HEK293 (cell line): ENCODE measurements at regions not wholly inside any gene's neighbourhood (a gene's known extent, or its start where the extent isn't known, plus 50 kb on each side); places are given as distances from the start of the nearest gene placed in this dataset.

Experiments
- CTCF ChIA-PET: fragments of 350-600 bp; formaldehyde crosslinking; extraction: SDS; loops from one replicate; lab custom pipeline; 2021; ENCODE audit warnings: antibody characterized with exemption; lab: Yijun Ruan, JAX
- POLR2A ChIA-PET: fragments of 300-600 bp; formaldehyde crosslinking; extraction: SDS; loops from one replicate; lab custom pipeline; 2020; ENCODE audit warnings: antibody characterized with exemption, inconsistent platforms; lab: Yijun Ruan, JAX
- H3K27ac ChIP-seq: fragments of 200-500 bp; sonication (Bioruptor generic); 2 replicates; pipeline ENCODE4 v1.5.1; 2014; ENCODE audit warnings: low read depth, low read length, control low read depth, inconsistent platforms; ENCODE audit errors: extremely low read depth
- H3K36me3 ChIP-seq, 2 experiments: fragments of 200-500 bp in 1 of 2; sonication (Bioruptor generic) in 1 of 2; 1 replicate in 1 of 2; 2 replicates in 1 of 2; pipeline ENCODE4 v1.5.1; 2014 to 2017; ENCODE audit warnings: inconsistent platforms in 2 of 2, low read length in 2 of 2; ENCODE audit not compliant: control insufficient read depth in 2 of 2, insufficient read depth in 1 of 2
- H3K4me1 ChIP-seq: fragments of 200-500 bp; sonication (Bioruptor generic); 2 replicates; pipeline ENCODE4 v1.5.1; 2014; ENCODE audit warnings: mild to moderate bottlenecking, low read length, inconsistent platforms; ENCODE audit not compliant: control insufficient read depth, insufficient read depth
- H3K4me3 ChIP-seq: 2 replicates; pipeline ENCODE4 v1.5.1; 2011; ENCODE audit warnings: low read depth, mild to moderate bottlenecking, control low read depth, low read length, moderate library complexity
- H3K9me3 ChIP-seq: fragments of 200-500 bp; sonication (Bioruptor generic); 2 replicates; pipeline ENCODE4 v1.5.1; 2014; ENCODE audit warnings: low read depth, low read length, inconsistent platforms; ENCODE audit not compliant: control insufficient read depth, insufficient read depth
- KLF16 ChIP-seq: fragments of 450-650 bp; formaldehyde crosslinking; IDR thresholded peaks from 2 replicates; pipeline ENCODE4 v1.5.1; 2017; ENCODE audit warnings: missing biosample characterization, missing genetic modification characterization
- YY2 ChIP-seq: fragments of 450-650 bp; formaldehyde crosslinking; IDR thresholded peaks from 2 replicates; pipeline ENCODE4 v1.5.1; 2016; ENCODE audit warnings: missing biosample characterization, missing genetic modification characterization
- ZBTB7A ChIP-seq: fragments of 450-650 bp; formaldehyde crosslinking; IDR thresholded peaks from 2 replicates; pipeline ENCODE4 v1.5.1; 2016; ENCODE audit warnings: low read depth, missing biosample characterization, missing genetic modification characterization
- ZNF121 ChIP-seq: fragments of 450-650 bp; formaldehyde crosslinking; IDR thresholded peaks from 2 replicates; pipeline ENCODE4 v1.5.1; 2016; ENCODE audit warnings: missing biosample characterization, missing genetic modification characterization
- ZNF133 ChIP-seq: fragments of 450-650 bp; formaldehyde crosslinking; IDR thresholded peaks from 2 replicates; pipeline ENCODE4 v1.5.1; 2016; ENCODE audit warnings: missing biosample characterization, missing genetic modification characterization
- ZNF138 ChIP-seq: fragments of 450-650 bp; formaldehyde crosslinking; IDR thresholded peaks from 2 replicates; pipeline ENCODE4 v1.5.1; 2016; ENCODE audit warnings: missing biosample characterization, missing genetic modification characterization, borderline replicate concordance
- ZNF2 ChIP-seq: fragments of 450-650 bp; formaldehyde crosslinking; IDR thresholded peaks from 2 replicates; pipeline ENCODE4 v1.5.1; 2016; ENCODE audit warnings: missing biosample characterization, missing genetic modification characterization
- ZNF221 ChIP-seq: fragments of 450-650 bp; formaldehyde crosslinking; IDR thresholded peaks from 2 replicates; pipeline ENCODE4 v1.5.1; 2017; ENCODE audit warnings: missing biosample characterization, missing genetic modification characterization, borderline replicate concordance
- ZNF239 ChIP-seq: fragments of 450-650 bp; formaldehyde crosslinking; IDR thresholded peaks from 2 replicates; pipeline ENCODE4 v1.5.1; 2016; ENCODE audit warnings: missing biosample characterization, missing genetic modification characterization
- ZNF248 ChIP-seq: fragments of 450-650 bp; formaldehyde crosslinking; IDR thresholded peaks from 2 replicates; pipeline ENCODE4 v1.5.1; 2017; ENCODE audit warnings: missing biosample characterization, missing genetic modification characterization
- ZNF311 ChIP-seq: fragments of 450-650 bp; formaldehyde crosslinking; IDR thresholded peaks from 2 replicates; pipeline ENCODE4 v1.5.1; 2017; ENCODE audit warnings: missing biosample characterization, missing genetic modification characterization, borderline replicate concordance
- ZNF350 ChIP-seq: fragments of 450-650 bp; formaldehyde crosslinking; IDR thresholded peaks from 2 replicates; pipeline ENCODE4 v1.5.0; 2017; ENCODE audit warnings: missing biosample characterization, mild to moderate bottlenecking, missing genetic modification characterization
- ZNF544 ChIP-seq: fragments of 450-650 bp; formaldehyde crosslinking; IDR thresholded peaks from 2 replicates; pipeline ENCODE4 v1.5.0; 2017; ENCODE audit warnings: missing biosample characterization, missing genetic modification characterization
- ZNF596 ChIP-seq: fragments of 450-650 bp; IDR thresholded peaks from 2 replicates; pipeline ENCODE4 v1.5.0; 2018; ENCODE audit warnings: missing biosample characterization, mild to moderate bottlenecking, missing genetic modification characterization, moderate library complexity
- ZNF791 ChIP-seq: fragments of 450-650 bp; formaldehyde crosslinking; IDR thresholded peaks from 2 replicates; pipeline ENCODE4 v1.5.1; 2016; ENCODE audit warnings: missing biosample characterization, missing genetic modification characterization
- TF ChIP-seq, protein P1 (sequence below): fragments of 450-650 bp; formaldehyde crosslinking; IDR thresholded peaks from 2 replicates; pipeline ENCODE4 v1.5.1; 2016; ENCODE audit warnings: missing biosample characterization, missing genetic modification characterization
- TF ChIP-seq, protein P2 (sequence below): fragments of 450-650 bp; formaldehyde crosslinking; IDR thresholded peaks from 2 replicates; pipeline ENCODE4 v1.5.1; 2016; ENCODE audit warnings: missing biosample characterization, missing genetic modification characterization
- TF ChIP-seq, protein P3 (sequence below): fragments of 450-650 bp; formaldehyde crosslinking; IDR thresholded peaks from 2 replicates; pipeline ENCODE4 v1.5.1; 2016; ENCODE audit warnings: missing biosample characterization, missing genetic modification characterization
- TF ChIP-seq, protein P4 (sequence below): IDR thresholded peaks from 2 replicates; pipeline ENCODE4 v1.6.1; 2011; ENCODE audit warnings: mild to moderate bottlenecking, low read depth, low read length, borderline replicate concordance
- TF ChIP-seq, protein P5 (sequence below): fragments of 450-650 bp; formaldehyde crosslinking; IDR thresholded peaks from 2 replicates; pipeline ENCODE4 v1.5.1; 2017; ENCODE audit warnings: missing biosample characterization, missing genetic modification characterization
- TF ChIP-seq, protein P6 (sequence below): fragments of 450-650 bp; formaldehyde crosslinking; conservative IDR thresholded peaks from 2 replicates; pipeline ENCODE4 v1.5.1; 2016; ENCODE audit warnings: low read depth, missing biosample characterization, missing genetic modification characterization

DNA sequence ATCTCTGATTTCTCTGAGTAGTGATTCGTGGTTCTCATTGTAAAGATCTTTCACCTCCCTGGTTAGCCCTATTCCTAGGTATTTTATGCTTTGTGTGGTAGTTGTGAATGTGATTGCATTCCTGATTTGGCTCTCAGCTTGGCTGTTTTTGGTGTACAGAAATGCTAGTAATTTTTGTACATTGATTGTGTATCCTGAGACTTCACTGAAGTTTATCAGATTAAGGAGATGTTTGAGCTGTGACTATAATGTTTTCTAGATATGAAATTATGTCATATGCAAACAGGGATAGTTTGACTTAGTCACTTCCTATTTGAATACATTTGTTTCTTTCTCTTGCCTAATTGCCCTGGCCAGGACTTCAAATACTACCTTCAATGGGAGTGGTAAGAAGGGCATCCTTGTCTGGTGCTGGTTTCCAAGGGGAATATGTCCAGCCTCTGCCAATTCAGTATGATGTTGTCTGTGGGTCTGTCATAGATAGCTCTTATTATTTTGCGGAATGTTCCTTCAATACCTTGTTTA is 251.9 kb upstream of the ZNF804A start:
- POLR2A ChIA-PET: no interaction called here
- Histone ChIP-seq H3K4me3 (no peak overlapping the region), H3K9me3 (no peaks in the 10 kb centered on the region), H3K36me3 (no peaks in the 10 kb centered on the region), H3K27ac (no peak overlapping the region), H3K4me1 (no peaks in the 10 kb centered on the region)
- CTCF ChIA-PET: no interaction called here
- TF ChIP-seq ZNF350 (no peak), ZNF311 (tag by site-specific recombination) (no peak), ZNF596 (tag by site-specific recombination) (no peak), ZNF544 (tag by site-specific recombination) (no peak), ZNF121 (no peak), ZNF239 (tag by site-specific recombination) (no peak), KLF16 (no peak), YY2 (no peak), ZNF138 (no peak), ZNF2 (tag by site-specific recombination) (no peak), ZNF248 (tag by site-specific recombination) (no peak), ZNF791 (tag by site-specific recombination) (no peak), ZNF221 (tag by site-specific recombination) (no peak)
- TF ChIP-seq, protein P1, sequence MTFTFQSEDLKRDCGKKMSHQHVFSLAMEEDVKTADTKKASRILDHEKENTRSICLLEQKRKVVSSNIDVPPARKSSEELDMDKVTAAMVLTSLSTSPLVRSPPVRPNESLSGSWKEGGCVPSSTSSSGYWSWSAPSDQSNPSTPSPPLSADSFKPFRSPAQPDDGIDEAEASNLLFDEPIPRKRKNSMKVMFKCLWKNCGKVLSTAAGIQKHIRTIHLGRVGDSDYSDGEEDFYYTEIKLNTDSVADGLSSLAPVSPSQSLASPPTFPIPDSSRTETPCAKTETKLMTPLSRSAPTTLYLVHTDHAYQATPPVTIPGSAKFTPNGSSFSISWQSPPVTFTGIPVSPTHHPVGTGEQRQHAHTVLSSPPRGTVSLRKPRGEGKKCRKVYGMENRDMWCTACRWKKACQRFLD (tag by site-specific recombination): no peak
- TF ChIP-seq, protein P2, sequence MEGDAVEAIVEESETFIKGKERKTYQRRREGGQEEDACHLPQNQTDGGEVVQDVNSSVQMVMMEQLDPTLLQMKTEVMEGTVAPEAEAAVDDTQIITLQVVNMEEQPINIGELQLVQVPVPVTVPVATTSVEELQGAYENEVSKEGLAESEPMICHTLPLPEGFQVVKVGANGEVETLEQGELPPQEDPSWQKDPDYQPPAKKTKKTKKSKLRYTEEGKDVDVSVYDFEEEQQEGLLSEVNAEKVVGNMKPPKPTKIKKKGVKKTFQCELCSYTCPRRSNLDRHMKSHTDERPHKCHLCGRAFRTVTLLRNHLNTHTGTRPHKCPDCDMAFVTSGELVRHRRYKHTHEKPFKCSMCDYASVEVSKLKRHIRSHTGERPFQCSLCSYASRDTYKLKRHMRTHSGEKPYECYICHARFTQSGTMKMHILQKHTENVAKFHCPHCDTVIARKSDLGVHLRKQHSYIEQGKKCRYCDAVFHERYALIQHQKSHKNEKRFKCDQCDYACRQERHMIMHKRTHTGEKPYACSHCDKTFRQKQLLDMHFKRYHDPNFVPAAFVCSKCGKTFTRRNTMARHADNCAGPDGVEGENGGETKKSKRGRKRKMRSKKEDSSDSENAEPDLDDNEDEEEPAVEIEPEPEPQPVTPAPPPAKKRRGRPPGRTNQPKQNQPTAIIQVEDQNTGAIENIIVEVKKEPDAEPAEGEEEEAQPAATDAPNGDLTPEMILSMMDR (tag by site-specific recombination): no peak
- TF ChIP-seq, protein P3, sequence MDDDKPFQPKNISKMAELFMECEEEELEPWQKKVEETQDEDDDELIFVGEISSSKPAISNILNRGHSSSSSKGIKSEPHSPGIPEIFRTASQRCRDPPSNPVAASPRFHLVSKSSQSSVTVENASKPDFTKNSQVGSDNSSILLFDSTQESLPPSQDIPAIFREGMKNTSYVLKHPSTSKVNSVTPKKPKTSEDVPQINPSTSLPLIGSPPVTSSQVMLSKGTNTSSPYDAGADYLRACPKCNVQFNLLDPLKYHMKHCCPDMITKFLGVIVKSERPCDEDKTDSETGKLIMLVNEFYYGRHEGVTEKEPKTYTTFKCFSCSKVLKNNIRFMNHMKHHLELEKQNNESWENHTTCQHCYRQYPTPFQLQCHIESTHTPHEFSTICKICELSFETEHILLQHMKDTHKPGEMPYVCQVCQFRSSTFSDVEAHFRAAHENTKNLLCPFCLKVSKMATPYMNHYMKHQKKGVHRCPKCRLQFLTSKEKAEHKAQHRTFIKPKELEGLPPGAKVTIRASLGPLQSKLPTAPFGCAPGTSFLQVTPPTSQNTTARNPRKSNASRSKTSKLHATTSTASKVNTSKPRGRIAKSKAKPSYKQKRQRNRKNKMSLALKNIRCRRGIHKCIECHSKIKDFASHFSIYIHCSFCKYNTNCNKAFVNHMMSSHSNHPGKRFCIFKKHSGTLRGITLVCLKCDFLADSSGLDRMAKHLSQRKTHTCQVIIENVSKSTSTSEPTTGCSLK: no peak
- TF ChIP-seq, protein P4, sequence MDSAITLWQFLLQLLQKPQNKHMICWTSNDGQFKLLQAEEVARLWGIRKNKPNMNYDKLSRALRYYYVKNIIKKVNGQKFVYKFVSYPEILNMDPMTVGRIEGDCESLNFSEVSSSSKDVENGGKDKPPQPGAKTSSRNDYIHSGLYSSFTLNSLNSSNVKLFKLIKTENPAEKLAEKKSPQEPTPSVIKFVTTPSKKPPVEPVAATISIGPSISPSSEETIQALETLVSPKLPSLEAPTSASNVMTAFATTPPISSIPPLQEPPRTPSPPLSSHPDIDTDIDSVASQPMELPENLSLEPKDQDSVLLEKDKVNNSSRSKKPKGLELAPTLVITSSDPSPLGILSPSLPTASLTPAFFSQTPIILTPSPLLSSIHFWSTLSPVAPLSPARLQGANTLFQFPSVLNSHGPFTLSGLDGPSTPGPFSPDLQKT: no peak
- TF ChIP-seq, protein P5, sequence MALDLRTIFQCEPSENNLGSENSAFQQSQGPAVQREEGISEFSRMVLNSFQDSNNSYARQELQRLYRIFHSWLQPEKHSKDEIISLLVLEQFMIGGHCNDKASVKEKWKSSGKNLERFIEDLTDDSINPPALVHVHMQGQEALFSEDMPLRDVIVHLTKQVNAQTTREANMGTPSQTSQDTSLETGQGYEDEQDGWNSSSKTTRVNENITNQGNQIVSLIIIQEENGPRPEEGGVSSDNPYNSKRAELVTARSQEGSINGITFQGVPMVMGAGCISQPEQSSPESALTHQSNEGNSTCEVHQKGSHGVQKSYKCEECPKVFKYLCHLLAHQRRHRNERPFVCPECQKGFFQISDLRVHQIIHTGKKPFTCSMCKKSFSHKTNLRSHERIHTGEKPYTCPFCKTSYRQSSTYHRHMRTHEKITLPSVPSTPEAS (tag by site-specific recombination): no peak

DNA sequence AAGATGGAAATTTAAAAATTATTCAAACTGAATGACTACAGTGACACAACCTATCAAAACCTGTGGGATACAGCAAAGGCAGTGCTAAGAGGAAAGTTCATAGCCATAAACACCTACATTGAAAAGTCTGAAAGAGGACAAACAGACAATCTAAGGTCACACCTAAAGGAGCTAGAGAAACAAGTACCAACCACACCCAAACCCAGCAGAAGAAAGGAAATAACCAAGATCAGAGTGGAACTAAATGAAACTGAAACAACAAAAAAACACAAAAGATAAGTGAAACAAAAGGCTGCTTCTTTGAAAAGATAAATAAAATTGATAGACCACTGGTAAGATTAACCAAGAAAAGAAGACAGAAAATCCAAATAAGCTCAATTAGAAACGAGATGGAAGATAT is 247.2 kb upstream of the ZNF804A start:
- Histone ChIP-seq H3K9me3 (no peaks in the 10 kb centered on the region), H3K4me3 (no peak overlapping the region)
- CTCF ChIA-PET: no interaction called here
- TF ChIP-seq ZNF133 (tag by site-specific recombination) (no peak), ZBTB7A (no peak)
- TF ChIP-seq, protein P6, sequence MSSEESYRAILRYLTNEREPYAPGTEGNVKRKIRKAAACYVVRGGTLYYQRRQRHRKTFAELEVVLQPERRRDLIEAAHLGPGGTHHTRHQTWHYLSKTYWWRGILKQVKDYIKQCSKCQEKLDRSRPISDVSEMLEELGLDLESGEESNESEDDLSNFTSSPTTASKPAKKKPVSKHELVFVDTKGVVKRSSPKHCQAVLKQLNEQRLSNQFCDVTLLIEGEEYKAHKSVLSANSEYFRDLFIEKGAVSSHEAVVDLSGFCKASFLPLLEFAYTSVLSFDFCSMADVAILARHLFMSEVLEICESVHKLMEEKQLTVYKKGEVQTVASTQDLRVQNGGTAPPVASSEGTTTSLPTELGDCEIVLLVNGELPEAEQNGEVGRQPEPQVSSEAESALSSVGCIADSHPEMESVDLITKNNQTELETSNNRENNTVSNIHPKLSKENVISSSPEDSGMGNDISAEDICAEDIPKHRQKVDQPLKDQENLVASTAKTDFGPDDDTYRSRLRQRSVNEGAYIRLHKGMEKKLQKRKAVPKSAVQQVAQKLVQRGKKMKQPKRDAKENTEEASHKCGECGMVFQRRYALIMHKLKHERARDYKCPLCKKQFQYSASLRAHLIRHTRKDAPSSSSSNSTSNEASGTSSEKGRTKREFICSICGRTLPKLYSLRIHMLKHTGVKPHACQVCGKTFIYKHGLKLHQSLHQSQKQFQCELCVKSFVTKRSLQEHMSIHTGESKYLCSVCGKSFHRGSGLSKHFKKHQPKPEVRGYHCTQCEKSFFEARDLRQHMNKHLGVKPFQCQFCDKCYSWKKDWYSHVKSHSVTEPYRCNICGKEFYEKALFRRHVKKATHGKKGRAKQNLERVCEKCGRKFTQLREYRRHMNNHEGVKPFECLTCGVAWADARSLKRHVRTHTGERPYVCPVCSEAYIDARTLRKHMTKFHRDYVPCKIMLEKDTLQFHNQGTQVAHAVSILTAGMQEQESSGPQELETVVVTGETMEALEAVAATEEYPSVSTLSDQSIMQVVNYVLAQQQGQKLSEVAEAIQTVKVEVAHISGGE: no peak
- TF ChIP-seq, all 188 proteins: peak for 0
- POLR2A ChIA-PET: no interaction called here
- Histone ChIP-seq H3K36me3 (no peaks in the 10 kb centered on the region), H3K4me1 (no peaks in the 10 kb centered on the region), H3K27ac (no peak overlapping the region)
